B cell (primary cell): ENCODE measurements at regions not wholly inside any gene's neighbourhood (a gene's known extent, or its start where the extent isn't known, plus 50 kb on each side); places are given as distances from the start of the nearest gene placed in this dataset.

Experiments used
- ATAC-seq: fragments of 200-7000 bp; cut with Tn5 transposase; one replicate; pipeline ENCODE4 v1.10.0; 2021; ENCODE audit warnings: low read depth, mild to moderate bottlenecking, moderate number of reproducible peaks, moderate library complexity
- CTCF ChIA-PET: fragments of 350-600 bp; sonication (Branson Sonifier 250); formaldehyde crosslinking; loops from one replicate; lab custom pipeline; 2021; ENCODE audit warnings: antibody characterized with exemption, inconsistent platforms; lab: Charles Lee
- POLR2A ChIA-PET: fragments of 350-600 bp; sonication (Branson Sonifier 250); formaldehyde crosslinking; loops from one replicate; lab custom pipeline; 2021; ENCODE audit warnings: antibody characterized with exemption; lab: Charles Lee
- DNase-seq: peaks from one replicate; pipeline ENCODE4 v3.0.0; 2013
- H2AFZ ChIP-seq: 2 replicates; pipeline ENCODE4 v1.6.1; 2012; ENCODE audit warnings: mild to moderate bottlenecking, low read depth, low read length; ENCODE audit not compliant: insufficient read depth, poor library complexity, severe bottlenecking
- H3K27ac ChIP-seq, 2 donors: 1 replicate in 1 of 2; 2 replicates in 1 of 2; pipeline ENCODE4 v1.5.1; 2012 to 2013; ENCODE audit warnings: low read length in 2 of 2, mild to moderate bottlenecking in 2 of 2, moderate library complexity in 1 of 2
- H3K27me3 ChIP-seq, 4 experiments: fragments of 200-600 bp in 1 of 4; sonication (generic) in 1 of 4; replicated peaks in 1 of 4; 1 replicate in 2 of 4; 2 replicates in 2 of 4; pipeline versions ENCODE4 v1.6.1 to v1.7.0; 2013 to 2016; ENCODE audit warnings: low read length in 3 of 4, mild to moderate bottlenecking in 2 of 4, mixed read lengths in 1 of 4, moderate library complexity in 1 of 4; ENCODE audit not compliant: insufficient read depth in 4 of 4, control insufficient read depth in 3 of 4; ENCODE audit errors: control extremely low read depth in 1 of 4
- H3K36me3 ChIP-seq, 2 experiments: replicated peaks in 1 of 2; 1 replicate in 1 of 2; 2 replicates in 1 of 2; pipeline versions ENCODE4 v1.6.1 to v1.7.1; 2013; ENCODE audit warnings: low read length in 1 of 2; ENCODE audit not compliant: insufficient read depth in 2 of 2, control insufficient read depth in 1 of 2; ENCODE audit errors: control extremely low read depth in 1 of 2, extremely low read depth in 1 of 2
- H3K4me1 ChIP-seq, 2 donors: fragments of 200-600 bp in 1 of 2; sonication (generic) in 1 of 2; 1 replicate in 1 of 2; 2 replicates in 1 of 2; pipeline versions ENCODE4 v1.5.1 to v1.6.1; 2013 to 2017; ENCODE audit warnings: low read length in 2 of 2; ENCODE audit not compliant: control insufficient read depth in 2 of 2, insufficient read depth in 2 of 2
- H3K4me2 ChIP-seq: replicated peaks from 2 replicates; pipeline ENCODE3; 2012; ENCODE audit warnings: mild to moderate bottlenecking, low read depth, low read length; ENCODE audit not compliant: poor library complexity, severe bottlenecking
- H3K4me3 ChIP-seq, 5 experiments: fragments of 200-600 bp in 1 of 5; sonication (generic) in 1 of 5; 1 replicate in 3 of 5; 2 replicates in 2 of 5; pipeline versions ENCODE4 v1.5.1 to v1.7.0; 2011 to 2016; ENCODE audit warnings: low read length in 4 of 5, mild to moderate bottlenecking in 4 of 5, low read depth in 2 of 5, control low read depth in 1 of 5, moderate library complexity in 1 of 5; ENCODE audit not compliant: insufficient read depth in 1 of 5; ENCODE audit errors: control extremely low read depth in 1 of 5, extremely low read depth in 1 of 5
- H3K79me2 ChIP-seq: fragments of 200-600 bp; sonication (generic); one replicate; pipeline ENCODE4 v1.6.0; 2016; ENCODE audit warnings: low read length; ENCODE audit not compliant: control insufficient read depth, insufficient read depth
- H3K9ac ChIP-seq: fragments of 200-600 bp; sonication (generic); 2 replicates; pipeline ENCODE4 v1.6.1; 2017; ENCODE audit warnings: mild to moderate bottlenecking, low read length, moderate library complexity
- H3K9me3 ChIP-seq, 3 donors: one replicate each; pipeline versions ENCODE4 v1.6.1 to v1.7.1; 2013; ENCODE audit warnings: low read length in 2 of 3; ENCODE audit not compliant: control insufficient read depth in 2 of 3, insufficient read depth in 1 of 3; ENCODE audit errors: control extremely low read depth in 1 of 3
- H4K20me1 ChIP-seq: 2 replicates; pipeline ENCODE4 v1.6.0; 2012; ENCODE audit warnings: mild to moderate bottlenecking, low read length; ENCODE audit not compliant: insufficient read depth, control insufficient read depth, poor library complexity, severe bottlenecking
- H3K27ac Mint-ChIP-seq: one replicate; pipeline ENCODE4 v1.8.0; 2021; ENCODE audit warnings: mixed read lengths
- H3K27me3 Mint-ChIP-seq: one replicate; pipeline ENCODE4 v1.8.0; 2021; ENCODE audit warnings: mixed read lengths
- H3K4me1 Mint-ChIP-seq: one replicate; pipeline ENCODE4 v1.8.0; 2021; ENCODE audit warnings: mixed read lengths
- H3K4me3 Mint-ChIP-seq: one replicate; pipeline ENCODE4 v1.8.0; 2021; ENCODE audit warnings: mixed read lengths
- H3K9me3 Mint-ChIP-seq: one replicate; pipeline ENCODE4 v1.8.0; 2022; ENCODE audit warnings: mixed read lengths; ENCODE audit not compliant: insufficient read depth
- CTCF ChIP-seq: fragments of 200-600 bp; IDR thresholded peaks from one replicate; pipeline ENCODE4 v1.8.0; 2022; ENCODE audit warnings: antibody characterized with exemption, mild to moderate bottlenecking
- EZH2 ChIP-seq: IDR thresholded peaks from 2 replicates; pipeline ENCODE4 v1.6.1; 2012; ENCODE audit warnings: borderline replicate concordance, low read depth, mild to moderate bottlenecking, moderate library complexity, low read length; ENCODE audit not compliant: insufficient read depth, poor library complexity, severe bottlenecking
- WGBS: methylation state at CpG from one replicate; pipeline ENCODE4 v1.1.5; 2013; ENCODE audit warnings: missing lambda C conversion rate; ENCODE audit not compliant: insufficient coverage; 5-methylcytosine and 5-hydroxymethylcytosine counted together
- intact Hi-C: fragments of 100-400 bp; cut with micrococcal nuclease; formaldehyde crosslinking; loops from one replicate; pipeline ENCODE4 v1.10.0; 2022

GRCh38 chr13:61358599-61358998 lies 57.0 kb downstream of the PCDH20 start:
- no peaks in the 10 kb centered on the region for H3K27me3 ChIP-seq
- H3K4me3 ChIP-seq, result no peak overlapping the region
- H3K27ac ChIP-seq, result no peak overlapping the region
- peaks cover 0 to 1% (median 0%) of the 10 kb centered on the region in 3 donors for H3K9me3 ChIP-seq
- Mint-ChIP-seq H3K9me3 (no peaks in the 10 kb centered on the region), H3K27me3 (no peaks in the 10 kb centered on the region), H3K4me3 (no peak overlapping the region), H3K4me1 (no peaks in the 10 kb centered on the region), H3K27ac (no peak overlapping the region)
- no peaks in the 10 kb centered on the region for H4K20me1 ChIP-seq
- no CpG with 5 or more reads among the region's 1 CpG for WGBS
- no peaks in the 10 kb centered on the region for H3K4me1 ChIP-seq
- H3K4me2 ChIP-seq, result no peak overlapping the region
- CTCF ChIA-PET, result no interaction called here
- H3K79me2 ChIP-seq, result no peaks in the 10 kb centered on the region
- no peak overlapping the region for H2AFZ ChIP-seq
- POLR2A ChIA-PET, result no interaction called here
- intact Hi-C loops, result no loop called here
- DNase-seq, result no peak
- no peak for ATAC-seq
- no peak overlapping the region for H3K9ac ChIP-seq
- H3K36me3 ChIP-seq, result no peaks in the 10 kb centered on the region
- TF ChIP-seq EZH2 (no peak), CTCF (no peak)

GRCh38 chr13:61350341-61350740 lies 65.3 kb downstream of the PCDH20 start:
- Mint-ChIP-seq H3K4me3 (no peak overlapping the region), H3K4me1 (no peaks in the 10 kb centered on the region), H3K27ac (no peak overlapping the region), H3K9me3 (no peaks in the 10 kb centered on the region), H3K27me3 (no peaks in the 10 kb centered on the region)
- TF ChIP-seq CTCF (no peak), EZH2 (no peak)
- Histone ChIP-seq H3K4me1 (no peaks in the 10 kb centered on the region), H3K79me2 (no peaks in the 10 kb centered on the region), H3K9me3 (no peaks in the 10 kb centered on the region), H4K20me1 (no peaks in the 10 kb centered on the region), H3K4me3 (no peak overlapping the region), H3K9ac (no peak overlapping the region), H3K4me2 (no peak overlapping the region), H3K27me3 (no peaks in the 10 kb centered on the region), H3K36me3 (no peaks in the 10 kb centered on the region), H3K27ac (no peak overlapping the region), H2AFZ (no peak overlapping the region)
- ChIA-PET POLR2A (no interaction called here), CTCF (no interaction called here)
- intact Hi-C loops, result no loop called here
- no peak for ATAC-seq
- WGBS, result 100% methylated on average over 1 of the region's 5 CpGs
- no peak for DNase-seq
